Gastroesophageal sphincter (tissue), 3 donors: ENCODE measurements at regions not wholly inside any gene's neighbourhood (a gene's known extent, or its start where the extent isn't known, plus 50 kb on each side); places are given as distances from the start of the nearest gene placed in this dataset.

ENCODE experiments used
- EP300 ChIP-seq: sonication (generic); formaldehyde crosslinking; IDR thresholded peaks from one replicate; pipeline ENCODE4 v1.6.1; 2017; ENCODE audit warnings: antibody characterized with exemption, mild to moderate bottlenecking
- POLR2A ChIP-seq, 2 donors: fragments of 450-650 bp; IDR thresholded peaks; one replicate each; pipeline ENCODE4 v1.6.1; 2017; ENCODE audit warnings: antibody characterized with exemption in 2 of 2, mild to moderate bottlenecking in 2 of 2, moderate library complexity in 1 of 2
- POLR2AphosphoS5 ChIP-seq: sonication (generic); formaldehyde crosslinking; IDR thresholded peaks from one replicate; pipeline ENCODE4 v1.6.1; 2017; ENCODE audit warnings: antibody characterized with exemption
- TF ChIP-seq, protein P1 (sequence below), 4 experiments: fragments of 200-600 bp in 2 of 4; fragments of 450-650 bp in 2 of 4; sonication (generic) in 1 of 4; IDR thresholded peaks; one replicate each; pipeline ENCODE4 v1.5.1; 2017 to 2019; ENCODE audit warnings: antibody characterized with exemption in 4 of 4, mild to moderate bottlenecking in 2 of 4, moderate library complexity in 2 of 4

DNA sequence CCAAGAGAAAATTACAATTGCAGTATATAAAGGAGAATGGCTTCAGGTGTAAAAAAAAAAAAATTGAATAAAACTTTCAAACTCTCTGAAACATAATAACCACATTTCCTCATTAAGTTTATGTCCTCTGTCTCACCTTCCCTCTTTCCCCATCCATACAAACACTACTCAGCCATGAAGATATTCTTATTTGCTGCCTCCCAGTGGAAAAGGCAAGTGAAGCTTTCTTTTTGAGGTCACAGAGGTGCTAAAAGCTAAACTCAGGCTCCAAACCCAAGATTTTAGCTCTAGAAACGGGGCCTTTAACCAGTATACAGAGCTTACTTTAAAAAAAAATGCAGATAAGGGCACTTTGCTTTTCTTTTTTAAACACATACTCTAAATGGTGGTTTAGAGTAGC is 1568.5 kb downstream of the FAM181B start:
- TF ChIP-seq, protein P1, sequence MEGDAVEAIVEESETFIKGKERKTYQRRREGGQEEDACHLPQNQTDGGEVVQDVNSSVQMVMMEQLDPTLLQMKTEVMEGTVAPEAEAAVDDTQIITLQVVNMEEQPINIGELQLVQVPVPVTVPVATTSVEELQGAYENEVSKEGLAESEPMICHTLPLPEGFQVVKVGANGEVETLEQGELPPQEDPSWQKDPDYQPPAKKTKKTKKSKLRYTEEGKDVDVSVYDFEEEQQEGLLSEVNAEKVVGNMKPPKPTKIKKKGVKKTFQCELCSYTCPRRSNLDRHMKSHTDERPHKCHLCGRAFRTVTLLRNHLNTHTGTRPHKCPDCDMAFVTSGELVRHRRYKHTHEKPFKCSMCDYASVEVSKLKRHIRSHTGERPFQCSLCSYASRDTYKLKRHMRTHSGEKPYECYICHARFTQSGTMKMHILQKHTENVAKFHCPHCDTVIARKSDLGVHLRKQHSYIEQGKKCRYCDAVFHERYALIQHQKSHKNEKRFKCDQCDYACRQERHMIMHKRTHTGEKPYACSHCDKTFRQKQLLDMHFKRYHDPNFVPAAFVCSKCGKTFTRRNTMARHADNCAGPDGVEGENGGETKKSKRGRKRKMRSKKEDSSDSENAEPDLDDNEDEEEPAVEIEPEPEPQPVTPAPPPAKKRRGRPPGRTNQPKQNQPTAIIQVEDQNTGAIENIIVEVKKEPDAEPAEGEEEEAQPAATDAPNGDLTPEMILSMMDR (IDR thresholded peaks at IDR 0.05) = no peak
- no peak for TF ChIP-seq POLR2A (IDR thresholded peaks at IDR 0.05)
- no peak for TF ChIP-seq EP300
- TF ChIP-seq POLR2AphosphoS5 = no peak
